GM12891 (cell line): ENCODE measurements at regions not wholly inside any gene's neighbourhood (a gene's known extent, or its start where the extent isn't known, plus 50 kb on each side); places are given as distances from the start of the nearest gene placed in this dataset.

Experiments
- PAX5 ChIP-seq: IDR thresholded peaks from 2 replicates; pipeline ENCODE4 v1.6.1; 2011; ENCODE audit warnings: low read length, moderate library complexity, mild to moderate bottlenecking; ENCODE audit not compliant: insufficient read depth, severe bottlenecking
- POLR2A ChIP-seq: IDR thresholded peaks from 2 replicates; pipeline ENCODE4 v1.6.1; 2011; ENCODE audit warnings: low read depth, low read length, control low read depth
- POLR2AphosphoS5 ChIP-seq: IDR thresholded peaks from 2 replicates; pipeline ENCODE4 v1.6.1; 2011; ENCODE audit warnings: low read depth, low read length, control low read depth
- POU2F2 ChIP-seq: IDR thresholded peaks from 2 replicates; pipeline ENCODE4 v1.6.1; 2011; ENCODE audit warnings: low read depth, mild to moderate bottlenecking, control low read depth, low read length, moderate library complexity
- SPI1 ChIP-seq: IDR thresholded peaks from 2 replicates; pipeline ENCODE4 v1.6.1; 2011; ENCODE audit warnings: low read depth, low read length, control low read depth
- TAF1 ChIP-seq: IDR thresholded peaks from 2 replicates; pipeline ENCODE4 v1.6.1; 2011; ENCODE audit warnings: low read depth, low read length, control low read depth

DNA sequence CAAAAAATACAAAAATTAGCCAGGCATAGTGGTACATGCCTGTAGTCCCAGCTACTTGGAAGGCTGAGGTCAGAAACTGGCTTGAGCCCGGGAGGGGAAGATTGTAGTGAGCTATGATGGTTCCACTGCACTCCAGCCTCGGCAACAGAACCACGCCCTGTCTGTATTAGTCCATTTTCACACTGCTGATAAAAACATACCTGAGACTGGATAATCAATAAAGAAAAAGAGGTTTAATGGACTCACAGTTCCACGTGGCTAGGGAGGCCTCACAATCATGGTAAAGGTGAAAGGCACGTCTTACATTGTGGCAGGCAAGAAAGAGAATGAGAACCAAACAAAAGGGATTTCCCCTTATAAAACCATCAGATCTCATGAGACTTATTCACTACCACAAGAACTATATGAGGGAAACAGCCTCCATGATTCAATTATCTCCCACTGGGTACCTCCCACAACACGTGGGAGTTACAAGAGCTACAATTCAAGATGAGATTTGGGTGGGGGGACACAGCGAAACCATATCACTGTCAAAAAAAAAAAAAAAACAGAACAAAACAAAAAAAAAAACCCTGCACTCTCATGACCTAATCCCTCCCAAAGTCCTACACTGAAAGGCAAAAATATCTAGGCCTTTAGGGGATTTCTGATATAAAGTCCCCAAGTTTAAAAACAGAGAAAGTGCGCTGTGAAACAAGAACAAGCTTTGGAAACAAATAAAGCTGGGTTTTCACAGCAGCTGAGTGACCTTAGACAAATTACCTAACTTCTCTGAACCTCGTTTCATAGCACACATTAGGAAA is 224.7 kb downstream of the IGSF11 start:
- no peak for TF ChIP-seq POLR2A
- no peak for TF ChIP-seq POLR2AphosphoS5
- TF ChIP-seq PAX5 = no peak
- no peak for TF ChIP-seq TAF1
- TF ChIP-seq SPI1 = no peak
- no peak for TF ChIP-seq POU2F2
